Upper lobe of left lung (tissue), 4 donors: ENCODE measurements at regions not wholly inside any gene's neighbourhood (a gene's known extent, or its start where the extent isn't known, plus 50 kb on each side); places are given as distances from the start of the nearest gene placed in this dataset.

Source experiments
- CTCF ChIP-seq, 6 experiments: fragments of 450-650 bp in 4 of 6; fragments of 200-600 bp in 2 of 6; sonication (generic) in 2 of 6; IDR thresholded peaks; one replicate each; pipeline ENCODE4 v1.5.1; 2016 to 2019; ENCODE audit warnings: antibody characterized with exemption in 6 of 6
- POLR2A ChIP-seq, 4 donors: fragments of 450-650 bp; IDR thresholded peaks; one replicate each; pipeline ENCODE4 v1.5.1; 2016 to 2017; ENCODE audit warnings: antibody characterized with exemption in 4 of 4, mild to moderate bottlenecking in 2 of 4
- POLR2AphosphoS5 ChIP-seq, 2 donors: sonication (generic); formaldehyde crosslinking; IDR thresholded peaks; one replicate each; pipeline ENCODE4 v1.5.1; 2017; ENCODE audit warnings: antibody characterized with exemption in 2 of 2

GRCh38 chr2:150811259-150811855 lies 323.9 kb upstream of the RND3 start:
- TF ChIP-seq POLR2AphosphoS5 (IDR thresholded peaks at IDR 0.05), result no peak
- TF ChIP-seq CTCF (IDR thresholded peaks at IDR 0.05), result no peak
- no peak for TF ChIP-seq POLR2A (IDR thresholded peaks at IDR 0.05)
